HCT116 (cell line): ENCODE measurements at regions not wholly inside any gene's neighbourhood (a gene's known extent, or its start where the extent isn't known, plus 50 kb on each side); places are given as distances from the start of the nearest gene placed in this dataset.

ENCODE experiments used
- ATF3 ChIP-seq: IDR thresholded peaks from 2 replicates; pipeline ENCODE4 v1.6.1; 2012
- CEBPB ChIP-seq: IDR thresholded peaks from 2 replicates; pipeline ENCODE4 v1.6.1; 2012; ENCODE audit warnings: low read depth
- CTCF ChIP-seq, 3 experiments: fragments of 200-600 bp in 1 of 3; sonication (generic) in 1 of 3; IDR thresholded peaks in 2 of 3; conservative IDR thresholded peaks in 1 of 3; 2 replicates each; pipeline ENCODE4 v1.5.1; 2012 to 2017; ENCODE audit warnings: low read depth in 2 of 3, low read length in 2 of 3, antibody characterized with exemption in 1 of 3, borderline replicate concordance in 1 of 3, control low read depth in 1 of 3, mild to moderate bottlenecking in 1 of 3, mixed read lengths in 1 of 3, mixed run types in 1 of 3, moderate library complexity in 1 of 3; ENCODE audit not compliant: insufficient read depth in 1 of 3
- EZH2 ChIP-seq: fragments of 200-600 bp; sonication (generic); IDR thresholded peaks from 2 replicates; pipeline ENCODE4 v1.6.1; 2017; ENCODE audit warnings: antibody characterized with exemption, mixed run types
- EZH2phosphoT487 ChIP-seq: fragments of 200-600 bp; IDR thresholded peaks from 2 replicates; pipeline ENCODE4 v1.6.1; 2018; ENCODE audit warnings: antibody characterized with exemption, borderline replicate concordance
- MAX ChIP-seq: IDR thresholded peaks from 2 replicates; pipeline ENCODE4 v1.6.1; 2012
- POLR2A ChIP-seq: IDR thresholded peaks from 2 replicates; pipeline ENCODE4 v1.7.0; 2011; ENCODE audit warnings: borderline replicate concordance; ENCODE audit not compliant: insufficient read depth, insufficient read length; ENCODE audit errors: extremely low read depth
- POLR2AphosphoS5 ChIP-seq: IDR thresholded peaks from 2 replicates; pipeline ENCODE4 v1.6.1; 2011; ENCODE audit warnings: mild to moderate bottlenecking, low read depth, low read length, moderate library complexity
- RAD21 ChIP-seq: IDR thresholded peaks from 2 replicates; pipeline ENCODE4 v1.6.1; 2012; ENCODE audit warnings: low read depth, mild to moderate bottlenecking
- REST ChIP-seq: IDR thresholded peaks from 2 replicates; pipeline ENCODE4 v1.6.1; 2012; ENCODE audit warnings: low read depth
- SIN3A ChIP-seq: IDR thresholded peaks from 2 replicates; pipeline ENCODE4 v1.6.1; 2012; ENCODE audit warnings: low read depth
- SP1 ChIP-seq: IDR thresholded peaks from 2 replicates; pipeline ENCODE4 v1.6.1; 2012; ENCODE audit warnings: low read depth
- SRF ChIP-seq: IDR thresholded peaks from 2 replicates; pipeline ENCODE4 v1.6.1; 2012; ENCODE audit warnings: low read depth
- YY1 ChIP-seq: IDR thresholded peaks from 2 replicates; pipeline ENCODE4 v1.6.1; 2011; ENCODE audit warnings: low read length, low read depth, moderate library complexity, mild to moderate bottlenecking; ENCODE audit not compliant: insufficient replicate concordance; ENCODE audit errors: extremely low read depth

GRCh38 chr11:101202614-101203013 lies 73.0 kb upstream of the PGR start:
- TF ChIP-seq CTCF (IDR thresholded peaks at IDR 0.05 in 2 of 3, conservative IDR thresholded peaks at IDR 0.05 in 1 of 3; ENCODE audit: borderline replicate concordance in 1 of 3, insufficient read depth in 1 of 3, low read depth in 2 of 3, low read length in 2 of 3), result no peak
- TF ChIP-seq EZH2, result no peak
- no peak for TF ChIP-seq POLR2A
- no peak for TF ChIP-seq MAX
- no peak for TF ChIP-seq SIN3A
- no peak for TF ChIP-seq POLR2AphosphoS5
- TF ChIP-seq ATF3, result no peak
- no peak for TF ChIP-seq SP1
- no peak for TF ChIP-seq SRF
- TF ChIP-seq REST, result no peak
- no peak for TF ChIP-seq RAD21
- TF ChIP-seq YY1, result no peak
- no peak for TF ChIP-seq EZH2phosphoT487
- TF ChIP-seq CEBPB, result no peak
